ENCODE measurements at regions not wholly inside any gene's neighbourhood (a gene's known extent, or its start where the extent isn't known, plus 50 kb on each side); places are given as distances from the start of the nearest gene placed in this dataset.

GRCh38 chr6:90350689-90351554 lies 54.3 kb upstream of the BACH2 start:
- no peaks in the 10 kb centered on the region for H3K4me1 Mint-ChIP-seq (ENCODE audit: low read depth, unreplicated experiment)
- no peak overlapping the region for H3K4me3 Mint-ChIP-seq (ENCODE audit: unreplicated experiment)
- Histone ChIP-seq H3K4me1 (no peaks in the 10 kb centered on the region), H3K27me3 (replicated peaks; ENCODE audit: control insufficient read depth, insufficient read depth, low read length) (no peaks in the 10 kb centered on the region), H3K36me3 (ENCODE audit: control insufficient read depth, insufficient read depth, low read length) (no peaks in the 10 kb centered on the region), H3K9me3 (no peaks in the 10 kb centered on the region), H3K4me3 (ENCODE audit: low read depth, low read length) (no peak overlapping the region)
- BruUV-seq (replicated peaks), result no TSS peak
- H3K36me3 Mint-ChIP-seq (ENCODE audit: insufficient read depth, unreplicated experiment), result no peaks in the 10 kb centered on the region
- TF ChIP-seq CTCF (IDR thresholded peaks at IDR 0.05; ENCODE audit: insufficient read depth in 1 of 2, low read depth in 1 of 2, low read length in 1 of 2, severe bottlenecking in 1 of 2, unreplicated experiment in 1 of 2), result no peak
- DNase-seq, result no peak
- POLR2A ChIA-PET, result no interaction called here
- peaks cover 6% of the 10 kb centered on the region for H3K9me3 Mint-ChIP-seq (ENCODE audit: unreplicated experiment)
- no peak overlapping the region for H3K27ac Mint-ChIP-seq (ENCODE audit: unreplicated experiment)
- CTCF ChIA-PET, result no interaction called here
- H3K27me3 Mint-ChIP-seq (ENCODE audit: insufficient read depth, unreplicated experiment), result peaks cover 24% of the 10 kb centered on the region
- intact Hi-C loops (cut with micrococcal nuclease; ENCODE audit: unreplicated experiment), result no loop called here

- peaks cover 16% of the 10 kb centered on the region for H3K27me3 Mint-ChIP-seq (ENCODE audit: insufficient read depth, unreplicated experiment)
These were observed 50.8 kb upstream of the BACH2 start for GRCh38 chr6:90347411-90347851.

GRCh38 chr6:90346729-90347128 lies 50.1 kb upstream of the BACH2 start:
- H3K27me3 ChIP-seq (replicated peaks; ENCODE audit: control insufficient read depth, insufficient read depth, low read length), result no peaks in the 10 kb centered on the region
- no peak overlapping the region for H3K4me3 Mint-ChIP-seq (ENCODE audit: unreplicated experiment)
- POLR2A ChIA-PET, result no interaction called here
- H3K27ac Mint-ChIP-seq (ENCODE audit: unreplicated experiment), result no peak overlapping the region
- DNase-seq, result no peak
- H3K36me3 Mint-ChIP-seq (ENCODE audit: insufficient read depth, unreplicated experiment), result no peaks in the 10 kb centered on the region
- intact Hi-C loops (cut with micrococcal nuclease; ENCODE audit: unreplicated experiment), result no loop called here
- no peaks in the 10 kb centered on the region for H3K4me1 Mint-ChIP-seq (ENCODE audit: low read depth, unreplicated experiment)
- BruUV-seq (replicated peaks), result no TSS peak
- no peak overlapping the region for H3K4me3 ChIP-seq (ENCODE audit: low read depth, low read length)
- TF ChIP-seq CTCF (IDR thresholded peaks at IDR 0.05; ENCODE audit: insufficient read depth in 1 of 2, low read depth in 1 of 2, low read length in 1 of 2, severe bottlenecking in 1 of 2, unreplicated experiment in 1 of 2), result no peak
- CTCF ChIA-PET, result no interaction called here
- H3K4me1 ChIP-seq, result no peaks in the 10 kb centered on the region
- no peaks in the 10 kb centered on the region for H3K36me3 ChIP-seq (ENCODE audit: control insufficient read depth, insufficient read depth, low read length)
- peaks cover 20% of the 10 kb centered on the region for H3K27me3 Mint-ChIP-seq (ENCODE audit: insufficient read depth, unreplicated experiment)
- no peaks in the 10 kb centered on the region for H3K9me3 ChIP-seq
- peaks cover 6% of the 10 kb centered on the region for H3K9me3 Mint-ChIP-seq (ENCODE audit: unreplicated experiment)

More at GRCh38 chr6:90347411-90347851, 50.8 kb upstream of the BACH2 start:
- Histone ChIP-seq H3K36me3 (ENCODE audit: control insufficient read depth, insufficient read depth, low read length) (no peaks in the 10 kb centered on the region), H3K4me1 (no peaks in the 10 kb centered on the region), H3K4me3 (ENCODE audit: low read depth, low read length) (no peak overlapping the region), H3K9me3 (no peaks in the 10 kb centered on the region), H3K27me3 (replicated peaks; ENCODE audit: control insufficient read depth, insufficient read depth, low read length) (no peaks in the 10 kb centered on the region)
- H3K36me3 Mint-ChIP-seq (ENCODE audit: insufficient read depth, unreplicated experiment), result no peaks in the 10 kb centered on the region
- intact Hi-C loops (cut with micrococcal nuclease; ENCODE audit: unreplicated experiment), result no loop called here
- no peaks in the 10 kb centered on the region for H3K4me1 Mint-ChIP-seq (ENCODE audit: low read depth, unreplicated experiment)
- ChIA-PET CTCF (no interaction called here), POLR2A (no interaction called here)
- no peak overlapping the region for H3K27ac Mint-ChIP-seq (ENCODE audit: unreplicated experiment)
- TF ChIP-seq CTCF (IDR thresholded peaks at IDR 0.05; ENCODE audit: insufficient read depth in 1 of 2, low read depth in 1 of 2, low read length in 1 of 2, severe bottlenecking in 1 of 2, unreplicated experiment in 1 of 2), result no peak
- peaks cover 6% of the 10 kb centered on the region for H3K9me3 Mint-ChIP-seq (ENCODE audit: unreplicated experiment)
- no peak overlapping the region for H3K4me3 Mint-ChIP-seq (ENCODE audit: unreplicated experiment)
- no TSS peak for BruUV-seq (replicated peaks)
- no peak for DNase-seq

Data from Caco-2 (cell line).